ENCODE measurements at regions not wholly inside any gene's neighbourhood (a gene's known extent, or its start where the extent isn't known, plus 50 kb on each side); places are given as distances from the start of the nearest gene placed in this dataset.

GRCh38 chr2:222146488-222146887, 152.3 kb downstream of the PAX3 start:
- no peaks in the 10 kb centered on the region for H3K36me3 ChIP-seq
- no peaks in the 10 kb centered on the region for H3K4me1 ChIP-seq
- H3K9me3 ChIP-seq, result no peaks in the 10 kb centered on the region
- no peak for DNase-seq (ENCODE audit: extremely low spot score in 2 of 2)
- H3K4me3 ChIP-seq, result no peak overlapping the region
- no peak overlapping the region for H3K27ac ChIP-seq
- no peak for TF ChIP-seq POLR2AphosphoS5 (IDR thresholded peaks at IDR 0.05; ENCODE audit: insufficient read depth in 1 of 2, low read depth in 1 of 2)
- TF ChIP-seq POLR2A (IDR thresholded peaks at IDR 0.05), result no peak
- TF ChIP-seq CTCF (IDR thresholded peaks at IDR 0.05), result no peak
- no peaks in the 10 kb centered on the region for H3K27me3 ChIP-seq
- intact Hi-C loops (cut with DNase I), result no loop called here

DNA sequence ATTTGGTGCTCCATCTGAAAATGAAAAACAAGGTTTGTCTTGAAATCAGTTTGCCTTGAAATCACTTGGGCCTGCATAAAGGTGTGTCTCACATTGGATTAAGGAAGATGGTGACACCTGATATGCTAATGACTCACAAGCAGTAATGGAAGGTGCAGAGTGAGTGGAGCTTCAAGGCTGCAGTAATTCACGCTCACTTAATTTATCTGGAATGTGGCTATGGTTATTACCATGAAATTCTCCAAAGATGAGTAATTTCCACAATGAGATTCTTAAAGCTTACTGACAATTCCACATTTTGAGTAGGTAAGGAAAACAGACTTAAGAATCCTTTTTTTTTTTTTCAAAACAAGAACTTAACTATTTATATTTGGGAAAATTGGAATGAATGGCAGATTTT, 156.8 kb downstream of the PAX3 start:
- TF ChIP-seq POLR2A (IDR thresholded peaks at IDR 0.05) (no peak), POLR2AphosphoS5 (IDR thresholded peaks at IDR 0.05; ENCODE audit: insufficient read depth in 1 of 2, low read depth in 1 of 2) (no peak), CTCF (IDR thresholded peaks at IDR 0.05) (no peak)
- Histone ChIP-seq H3K4me1 (no peaks in the 10 kb centered on the region), H3K4me3 (no peak overlapping the region), H3K27ac (no peak overlapping the region), H3K9me3 (no peaks in the 10 kb centered on the region), H3K27me3 (no peaks in the 10 kb centered on the region), H3K36me3 (no peaks in the 10 kb centered on the region)
- no peak for DNase-seq (ENCODE audit: extremely low spot score in 2 of 2)
- intact Hi-C loops (cut with DNase I), result no loop called here

DNA sequence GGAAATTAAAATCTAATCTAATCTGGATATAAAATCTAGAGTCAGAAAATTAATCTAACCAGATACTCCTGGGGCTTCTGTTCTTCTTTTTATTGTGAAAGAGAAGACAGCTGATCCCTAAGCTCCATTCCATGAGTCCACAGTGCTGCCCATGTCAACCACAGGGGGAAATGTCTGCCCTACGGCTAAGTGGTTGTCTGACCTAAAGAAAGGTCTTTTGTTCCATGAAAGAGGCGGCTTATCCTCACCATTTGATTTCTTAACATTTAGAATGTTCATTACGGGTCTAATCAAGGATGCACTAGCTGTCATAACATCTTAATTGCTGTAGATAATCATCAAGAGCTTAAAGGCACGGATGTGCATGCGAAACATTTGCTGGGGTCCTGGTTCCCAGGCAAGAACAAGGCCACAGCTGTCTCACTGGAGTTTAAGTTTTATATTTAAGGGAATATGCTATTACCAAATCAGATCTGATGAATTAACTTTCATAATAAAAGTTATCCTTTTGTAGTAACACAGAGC, 162.6 kb downstream of the PAX3 start:
- no peaks in the 10 kb centered on the region for H3K27me3 ChIP-seq
- H3K4me3 ChIP-seq, result no peak overlapping the region
- no peak for DNase-seq (ENCODE audit: extremely low spot score in 2 of 2)
- no peaks in the 10 kb centered on the region for H3K36me3 ChIP-seq
- H3K27ac ChIP-seq, result no peak overlapping the region
- no peaks in the 10 kb centered on the region for H3K4me1 ChIP-seq
- TF ChIP-seq POLR2AphosphoS5 (IDR thresholded peaks at IDR 0.05; ENCODE audit: insufficient read depth in 1 of 2, low read depth in 1 of 2), result no peak
- TF ChIP-seq CTCF (IDR thresholded peaks at IDR 0.05), result no peak
- no peak for TF ChIP-seq POLR2A (IDR thresholded peaks at IDR 0.05)
- intact Hi-C loops (cut with DNase I), result no loop called here
- H3K9me3 ChIP-seq, result no peaks in the 10 kb centered on the region

DNA sequence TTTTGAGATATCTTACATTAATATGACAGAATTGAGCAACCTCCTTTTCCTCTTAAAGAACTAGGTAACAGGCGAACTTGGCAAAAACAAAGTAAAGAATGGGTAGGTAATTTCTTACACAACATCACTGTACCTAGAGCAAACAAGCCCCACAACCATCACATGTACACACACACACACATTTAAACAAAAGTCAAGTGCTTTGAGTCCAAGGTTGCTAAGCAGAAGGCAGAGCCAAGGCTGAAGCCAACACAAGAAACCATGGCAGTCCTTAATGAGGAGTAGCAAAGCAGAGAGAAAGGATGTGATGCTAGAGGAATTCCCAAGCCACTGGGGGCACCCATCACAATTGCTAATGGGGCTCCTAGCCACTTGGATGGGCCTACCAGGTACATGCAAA, 164.1 kb downstream of the PAX3 start:
- Histone ChIP-seq H3K4me1 (no peaks in the 10 kb centered on the region), H3K9me3 (no peaks in the 10 kb centered on the region), H3K4me3 (no peak overlapping the region), H3K27me3 (no peaks in the 10 kb centered on the region), H3K27ac (no peak overlapping the region), H3K36me3 (no peaks in the 10 kb centered on the region)
- DNase-seq (ENCODE audit: extremely low spot score in 2 of 2), result no peak
- TF ChIP-seq POLR2AphosphoS5 (IDR thresholded peaks at IDR 0.05; ENCODE audit: insufficient read depth in 1 of 2, low read depth in 1 of 2) (no peak), CTCF (IDR thresholded peaks at IDR 0.05) (no peak), POLR2A (IDR thresholded peaks at IDR 0.05) (no peak)
- intact Hi-C loops (cut with DNase I), result no loop called here

DNA sequence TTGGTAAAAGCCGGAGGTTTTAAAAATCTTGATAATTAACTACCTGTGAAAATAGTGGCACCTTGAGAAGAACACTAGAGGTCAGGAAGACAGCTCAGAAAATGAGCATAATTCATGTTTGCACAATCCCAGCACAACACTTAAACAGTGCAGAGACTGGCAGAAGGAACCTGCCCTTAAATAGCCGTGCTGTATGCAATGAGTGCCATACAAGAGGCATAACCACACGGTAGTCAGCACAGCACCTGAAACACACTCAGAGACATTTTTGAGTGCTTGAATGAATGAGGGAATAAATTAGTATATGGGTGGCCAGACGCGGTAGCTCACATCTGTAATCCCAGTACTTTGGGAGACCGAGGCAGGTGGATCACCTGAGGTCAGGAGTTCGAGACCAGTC, 164.9 kb downstream of the PAX3 start:
- DNase-seq (ENCODE audit: extremely low spot score in 2 of 2), result no peak
- no peak for TF ChIP-seq POLR2AphosphoS5 (IDR thresholded peaks at IDR 0.05; ENCODE audit: insufficient read depth in 1 of 2, low read depth in 1 of 2)
- TF ChIP-seq CTCF (IDR thresholded peaks at IDR 0.05), result no peak
- TF ChIP-seq POLR2A (IDR thresholded peaks at IDR 0.05), result no peak
- no peaks in the 10 kb centered on the region for H3K4me1 ChIP-seq
- H3K9me3 ChIP-seq, result no peaks in the 10 kb centered on the region
- H3K4me3 ChIP-seq, result no peak overlapping the region
- no peaks in the 10 kb centered on the region for H3K27me3 ChIP-seq
- no peak overlapping the region for H3K27ac ChIP-seq
- no peaks in the 10 kb centered on the region for H3K36me3 ChIP-seq
- intact Hi-C loops (cut with DNase I), result no loop called here

All from vagina (tissue), 2 donors.